AG04450 (cell line): ENCODE measurements at regions not wholly inside any gene's neighbourhood (a gene's known extent, or its start where the extent isn't known, plus 50 kb on each side); places are given as distances from the start of the nearest gene placed in this dataset.
A peak's percentile ranks its signal among the peaks of the same experiment; 100 is the strongest.

ENCODE experiments used
- CTCF ChIA-PET: fragments of 300-600, 350-600 bp; formaldehyde crosslinking; extraction: SDS; loops from one replicate; lab custom pipeline; 2022; ENCODE audit warnings: antibody characterized with exemption, inconsistent platforms; lab: Charles Lee
- POLR2A ChIA-PET: fragments of 350-600 bp; formaldehyde crosslinking; extraction: SDS; loops from one replicate; lab custom pipeline; 2021; ENCODE audit warnings: antibody characterized with exemption, inconsistent platforms; lab: Yijun Ruan, JAX
- DNase-seq: peaks from one replicate; pipeline ENCODE4 v3.0.0-alpha.2; 2011; ENCODE audit warnings: low read depth, low spot score
- H3K27ac ChIP-seq: one replicate; pipeline ENCODE4 v1.5.1; 2012; ENCODE audit warnings: low read depth, low read length, control low read depth
- H3K27me3 ChIP-seq: one replicate; pipeline ENCODE4 v1.6.0; 2012; ENCODE audit warnings: low read length; ENCODE audit not compliant: control insufficient read depth, insufficient read depth
- H3K4me3 ChIP-seq: 2 replicates; pipeline ENCODE4 v1.5.1; 2011; ENCODE audit warnings: mild to moderate bottlenecking, low read depth, low read length, control low read depth
- H3K9me3 ChIP-seq: 2 replicates; pipeline ENCODE4 v1.5.1; 2012; ENCODE audit warnings: low read length; ENCODE audit not compliant: control insufficient read depth, insufficient read depth
- CTCF ChIP-seq: IDR thresholded peaks from 2 replicates; pipeline ENCODE4 v1.5.1; 2011; ENCODE audit warnings: low read depth, low read length, control low read depth, inconsistent platforms

GRCh38 chr4:26009502-26009901 lies 95.5 kb downstream of the SMIM20 start:
- POLR2A ChIA-PET = no interaction called here

GRCh38 chr4:26010304-26010703 lies 96.3 kb downstream of the SMIM20 start:
- TF ChIP-seq CTCF = no peak
- H3K4me3 ChIP-seq = no peak overlapping the region
- peaks cover 3% of the 10 kb centered on the region; the same call in 1 of the 2 replicates for H3K9me3 ChIP-seq
- POLR2A ChIA-PET = no interaction called here
- CTCF ChIA-PET = interaction anchor here (0.6 to 1.3 kb wide), 2 partner anchors 19 to 179 kb away, joined by 3 to 4 read pairs; no protein-coding TSS in a partner anchor
- H3K27me3 ChIP-seq = peaks cover 21% of the 10 kb centered on the region
- H3K27ac ChIP-seq = no peak overlapping the region
- DNase-seq = no peak

More at GRCh38 chr4:26009502-26009901, 95.5 kb downstream of the SMIM20 start:
- no peak for DNase-seq
- Histone ChIP-seq H3K9me3 (peaks cover 3% of the 10 kb centered on the region; the same call in 1 of the 2 replicates), H3K27me3 (peaks cover 21% of the 10 kb centered on the region), H3K27ac (no peak overlapping the region), H3K4me3 (no peak overlapping the region)
- no peak for TF ChIP-seq CTCF
- CTCF ChIA-PET = interaction anchor here (0.6 kb wide), 1 partner anchor 180 kb away, joined by 3 read pairs; no protein-coding TSS in a partner anchor

- H3K4me3 ChIP-seq = no peak overlapping the region
- H3K27me3 ChIP-seq = peaks cover 15% of the 10 kb centered on the region
- DNase-seq = no peak
- no peak for TF ChIP-seq CTCF
- POLR2A ChIA-PET = no interaction called here
- CTCF ChIA-PET = interaction anchor here (1.1 to 3.1 kb wide), 3 partner anchors 13 to 316 kb away, joined by 3 to 11 read pairs (median 6); no protein-coding TSS in a partner anchor
- no peak overlapping the region for H3K27ac ChIP-seq
- H3K9me3 ChIP-seq = no peaks in the 10 kb centered on the region; the same call in 1 of the 2 replicates
Measured at GRCh38 chr4:26013629-26014028, 99.6 kb downstream of the SMIM20 start.

- H3K27me3 ChIP-seq = peaks cover 15% of the 10 kb centered on the region
- peak; percentile 80 for DNase-seq
- peak overlapping the region; percentile 75 for H3K27ac ChIP-seq
- no peak overlapping the region for H3K4me3 ChIP-seq
- TF ChIP-seq CTCF = no peak
- ChIA-PET CTCF (interaction anchor here (1.0 to 3.1 kb wide), 2 partner anchors 27 to 992 kb away, joined by 3 to 11 read pairs; no protein-coding TSS in a partner anchor), POLR2A (no interaction called here)
- H3K9me3 ChIP-seq = no peaks in the 10 kb centered on the region; the same call in 1 of the 2 replicates
Measured at GRCh38 chr4:26015133-26015651, 101.2 kb downstream of the SMIM20 start.

GRCh38 chr4:26015906-26016305 lies 101.9 kb downstream of the SMIM20 start:
- Histone ChIP-seq H3K27me3 (peaks cover 15% of the 10 kb centered on the region), H3K4me3 (no peak overlapping the region), H3K9me3 (no peaks in the 10 kb centered on the region; the same call in 1 of the 2 replicates), H3K27ac (peak overlapping the region; percentile 75)
- DNase-seq = no peak
- POLR2A ChIA-PET = no interaction called here
- CTCF ChIA-PET = no interaction called here
- no peak for TF ChIP-seq CTCF
